HG03520 (cell line): ENCODE measurements at regions not wholly inside any gene's neighbourhood (a gene's known extent, or its start where the extent isn't known, plus 50 kb on each side); places are given as distances from the start of the nearest gene placed in this dataset.
"Not testable (repeated sequence)": the region's sequence is repeated elsewhere in the genome, so short reads cannot be mapped to it uniquely, and the experiment has no call there.

Experiments used
- ATAC-seq: cut with Tn5 transposase; IDR thresholded peaks from one replicate; pipeline ENCODE4 v1.9.1; 2021; ENCODE audit warnings: mild to moderate bottlenecking, moderate library complexity; ENCODE audit not compliant: unreplicated experiment

GRCh38 chr2:87452193-87452592 is 295.7 kb upstream of the PLGLB2 start:
- not testable (repeated sequence) for ATAC-seq

GRCh38 chr2:87452861-87453260 is 295.0 kb upstream of the PLGLB2 start:
- not testable (repeated sequence) for ATAC-seq

GRCh38 chr2:87453965-87454364 is 293.9 kb upstream of the PLGLB2 start:
- not testable (repeated sequence) for ATAC-seq

GRCh38 chr2:87454421-87454820 is 293.5 kb upstream of the PLGLB2 start:
- not testable (repeated sequence) for ATAC-seq

GRCh38 chr2:87455209-87455853 is 292.6 kb upstream of the PLGLB2 start:
- ATAC-seq, result not testable (repeated sequence)

- not testable (repeated sequence) for ATAC-seq
These were observed 292.0 kb upstream of the PLGLB2 start for GRCh38 chr2:87455854-87456249.

- peak; percentile 60 for ATAC-seq
These were observed 291.3 kb upstream of the PLGLB2 start for GRCh38 chr2:87456477-87457128.

GRCh38 chr2:87457129-87457499 is 290.8 kb upstream of the PLGLB2 start:
- ATAC-seq, result not testable (repeated sequence)

- ATAC-seq, result not testable (repeated sequence)
These were observed 288.9 kb upstream of the PLGLB2 start for GRCh38 chr2:87458938-87459337.

- not testable (repeated sequence) for ATAC-seq
These were observed 287.8 kb upstream of the PLGLB2 start for GRCh38 chr2:87460104-87460503.

- not testable (repeated sequence) for ATAC-seq
These were observed 287.2 kb upstream of the PLGLB2 start for GRCh38 chr2:87460662-87461061.

GRCh38 chr2:87461671-87462070 is 286.2 kb upstream of the PLGLB2 start:
- ATAC-seq, result not testable (repeated sequence)

- not testable (repeated sequence) for ATAC-seq
These were observed 283.7 kb upstream of the PLGLB2 start for GRCh38 chr2:87464219-87464618.

- ATAC-seq, result not testable (repeated sequence)
These were observed 282.2 kb upstream of the PLGLB2 start for GRCh38 chr2:87465730-87466129.

- ATAC-seq, result peak; percentile 48
These were observed 281.2 kb upstream of the PLGLB2 start for GRCh38 chr2:87466591-87467120.

- not testable (repeated sequence) for ATAC-seq
These were observed 279.4 kb upstream of the PLGLB2 start for GRCh38 chr2:87468429-87468981.

GRCh38 chr2:87469180-87470151 is 278.4 kb upstream of the PLGLB2 start:
- peak; percentile 31 for ATAC-seq

GRCh38 chr2:87470381-87471380 is 277.2 kb upstream of the PLGLB2 start:
- peak; percentile 49 for ATAC-seq

- not testable (repeated sequence) for ATAC-seq
These were observed 276.4 kb upstream of the PLGLB2 start for GRCh38 chr2:87471478-87471877.
